C4-2B (cell line): ENCODE measurements at regions not wholly inside any gene's neighbourhood (a gene's known extent, or its start where the extent isn't known, plus 50 kb on each side); places are given as distances from the start of the nearest gene placed in this dataset.

Source experiments
- ZFX ChIP-seq: fragments of 450-650 bp; IDR thresholded peaks from 2 replicates; pipeline ENCODE4 v1.6.1; 2017
- TF ChIP-seq, protein P1 (sequence below): fragments of 450-650 bp; conservative IDR thresholded peaks from 2 replicates; pipeline ENCODE4 v1.5.1; 2017; ENCODE audit warnings: mild to moderate bottlenecking

DNA sequence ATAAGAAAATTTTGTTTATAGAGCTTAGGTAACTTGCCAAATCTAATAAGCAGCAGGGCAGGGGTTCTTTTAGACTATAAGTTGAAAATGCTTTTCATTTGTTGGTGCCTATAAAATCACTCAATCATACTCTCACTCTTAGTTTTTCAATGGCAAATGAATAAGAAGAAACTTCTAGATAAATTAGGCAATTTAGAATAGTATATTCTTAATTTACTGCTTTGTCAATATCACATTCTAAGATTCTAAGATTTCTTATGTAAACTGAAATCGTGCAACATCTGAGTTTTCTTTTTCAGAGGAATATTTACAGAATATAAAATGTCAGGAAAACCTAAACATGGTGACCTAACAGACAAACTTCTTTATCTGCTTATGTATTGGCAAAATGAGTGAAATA is 849.0 kb downstream of the DTWD2 start:
- TF ChIP-seq, protein P1, sequence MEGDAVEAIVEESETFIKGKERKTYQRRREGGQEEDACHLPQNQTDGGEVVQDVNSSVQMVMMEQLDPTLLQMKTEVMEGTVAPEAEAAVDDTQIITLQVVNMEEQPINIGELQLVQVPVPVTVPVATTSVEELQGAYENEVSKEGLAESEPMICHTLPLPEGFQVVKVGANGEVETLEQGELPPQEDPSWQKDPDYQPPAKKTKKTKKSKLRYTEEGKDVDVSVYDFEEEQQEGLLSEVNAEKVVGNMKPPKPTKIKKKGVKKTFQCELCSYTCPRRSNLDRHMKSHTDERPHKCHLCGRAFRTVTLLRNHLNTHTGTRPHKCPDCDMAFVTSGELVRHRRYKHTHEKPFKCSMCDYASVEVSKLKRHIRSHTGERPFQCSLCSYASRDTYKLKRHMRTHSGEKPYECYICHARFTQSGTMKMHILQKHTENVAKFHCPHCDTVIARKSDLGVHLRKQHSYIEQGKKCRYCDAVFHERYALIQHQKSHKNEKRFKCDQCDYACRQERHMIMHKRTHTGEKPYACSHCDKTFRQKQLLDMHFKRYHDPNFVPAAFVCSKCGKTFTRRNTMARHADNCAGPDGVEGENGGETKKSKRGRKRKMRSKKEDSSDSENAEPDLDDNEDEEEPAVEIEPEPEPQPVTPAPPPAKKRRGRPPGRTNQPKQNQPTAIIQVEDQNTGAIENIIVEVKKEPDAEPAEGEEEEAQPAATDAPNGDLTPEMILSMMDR: no peak
- no peak for TF ChIP-seq ZFX
